GM21390 (cell line): ENCODE measurements at regions not wholly inside any gene's neighbourhood (a gene's known extent, or its start where the extent isn't known, plus 50 kb on each side); places are given as distances from the start of the nearest gene placed in this dataset.

ENCODE experiments used
- ATAC-seq: cut with Tn5 transposase; IDR thresholded peaks from one replicate; pipeline ENCODE4 v1.9.1; 2021; ENCODE audit not compliant: unreplicated experiment

DNA sequence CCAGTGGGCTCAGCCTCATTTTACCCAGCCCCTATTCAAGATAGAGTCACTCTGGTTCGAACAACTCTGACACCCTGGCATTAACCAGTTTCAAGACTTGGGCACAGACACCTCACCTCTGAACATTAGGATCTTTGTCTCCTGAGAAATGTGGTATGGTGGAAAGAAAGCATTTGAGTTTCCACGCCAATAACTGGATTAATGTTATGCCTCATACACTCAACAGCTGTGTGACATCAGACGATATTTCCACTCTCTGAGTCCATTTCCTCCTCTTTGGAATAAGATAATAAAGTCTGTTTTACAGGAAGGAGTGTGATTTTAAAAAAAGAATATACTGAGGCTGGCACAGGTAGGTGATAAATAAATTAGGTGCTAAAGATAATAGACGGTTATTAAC is 121.3 kb upstream of the CHL1 start:
- no peak for ATAC-seq

GRCh38 chr3:79542-79941 is 117.0 kb upstream of the CHL1 start:
- ATAC-seq: no peak

GRCh38 chr3:82508-82907 is 114.1 kb upstream of the CHL1 start:
- ATAC-seq: no peak

DNA sequence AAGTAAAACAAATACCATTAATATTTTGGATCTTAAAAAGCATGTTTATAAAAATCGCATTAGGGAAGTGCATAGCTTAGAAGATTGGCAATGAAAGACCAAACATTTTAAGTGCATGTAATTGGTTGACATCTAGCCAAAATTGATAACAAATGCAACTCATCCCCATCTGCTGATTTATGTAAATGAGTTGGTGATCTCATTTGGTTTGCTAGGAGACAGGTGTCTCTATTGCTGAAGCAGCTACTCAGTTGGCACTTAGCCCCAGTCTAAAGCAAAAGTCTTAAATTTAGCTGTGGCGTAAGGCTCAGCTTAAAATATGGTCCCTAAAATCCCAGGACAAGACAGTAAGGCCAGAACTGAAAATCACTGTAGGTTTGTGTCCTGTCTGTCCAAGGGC is 113.5 kb upstream of the CHL1 start:
- no peak for ATAC-seq

- ATAC-seq: no peak
These were observed 111.4 kb upstream of the CHL1 start for GRCh38 chr3:85180-85579.

DNA sequence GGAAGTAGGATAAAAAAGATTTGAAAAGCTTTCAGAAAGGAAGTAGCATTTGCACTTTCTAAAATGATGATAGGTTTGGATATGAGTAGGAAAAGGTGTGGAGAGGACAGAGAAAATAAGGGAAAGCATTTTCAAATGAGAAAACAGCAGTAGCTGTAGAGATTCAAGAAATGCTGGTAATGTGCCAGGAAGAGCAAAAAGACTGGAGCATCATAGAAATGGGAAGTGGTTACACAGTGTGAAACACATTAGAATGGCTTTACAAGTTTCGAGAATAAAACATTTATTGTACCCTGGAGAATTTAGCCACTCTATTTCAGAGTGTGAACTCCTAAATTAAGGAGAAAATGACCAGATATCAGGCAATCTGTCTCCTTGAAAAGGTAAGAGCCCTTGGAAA is 108.3 kb upstream of the CHL1 start:
- ATAC-seq: no peak

DNA sequence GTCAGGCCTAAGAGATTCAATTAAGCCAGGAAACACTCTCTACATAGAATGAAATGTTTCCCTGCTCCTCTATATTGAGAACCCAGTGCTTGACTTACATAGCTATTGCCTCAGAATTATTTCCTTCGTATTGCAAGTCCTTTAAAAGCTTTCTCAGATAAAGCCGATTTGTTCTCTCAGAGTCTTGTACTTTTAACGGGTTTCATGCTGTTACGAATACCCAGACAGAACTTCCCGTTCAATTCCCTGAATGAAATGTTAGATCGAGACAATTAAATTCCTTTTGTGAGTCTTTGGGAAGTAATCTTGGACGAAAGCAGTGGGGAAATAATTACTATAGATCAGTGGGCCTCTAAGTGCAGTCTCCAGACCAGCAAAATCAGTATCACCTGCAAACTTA is 102.8 kb upstream of the CHL1 start:
- no peak for ATAC-seq

GRCh38 chr3:96259-96658 is 100.3 kb upstream of the CHL1 start:
- ATAC-seq: no peak

DNA sequence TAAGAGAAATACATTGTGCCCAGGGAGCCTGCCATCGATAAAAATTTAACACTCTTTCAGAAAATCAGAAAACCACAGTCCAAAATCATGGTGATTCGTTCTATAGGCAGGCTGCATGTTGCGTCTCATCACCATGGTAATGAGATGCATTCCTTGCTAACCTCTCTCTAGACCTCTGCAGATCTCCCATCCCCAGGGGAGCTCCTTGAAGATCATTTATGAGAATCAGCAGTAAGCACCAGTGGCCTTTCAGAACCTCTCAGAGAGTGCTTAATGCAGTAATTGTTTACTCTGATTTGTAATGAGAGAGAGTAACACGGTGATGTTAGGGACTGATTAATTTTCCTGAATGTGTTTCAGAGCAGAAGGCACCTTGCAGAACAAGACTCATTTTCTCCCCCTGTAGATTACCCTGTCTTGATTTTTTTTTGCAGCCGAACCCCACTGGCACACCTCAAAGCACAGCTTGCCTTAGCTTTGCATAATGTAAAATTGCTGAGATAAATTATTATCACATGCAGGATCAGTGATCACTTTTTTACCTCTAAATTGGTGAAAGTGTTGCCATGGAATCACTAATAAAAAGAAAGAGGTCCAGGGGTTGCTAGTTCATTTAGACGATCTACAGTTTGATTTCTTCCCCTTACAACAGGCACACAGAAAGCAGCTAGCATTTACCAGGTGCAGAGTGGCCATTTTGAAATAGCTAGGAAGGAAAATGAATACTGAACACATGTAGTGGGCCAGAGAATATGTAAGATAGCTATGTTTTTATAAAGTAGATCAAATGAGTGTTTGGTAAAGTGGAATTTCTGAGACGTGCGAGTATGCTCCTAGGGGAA is 98.9 kb upstream of the CHL1 start:
- ATAC-seq: no peak

GRCh38 chr3:98259-98654 is 98.3 kb upstream of the CHL1 start:
- no peak for ATAC-seq

GRCh38 chr3:99506-99905 is 97.1 kb upstream of the CHL1 start:
- ATAC-seq: no peak

- no peak for ATAC-seq
These were observed 94.1 kb upstream of the CHL1 start for GRCh38 chr3:102484-102883.

DNA sequence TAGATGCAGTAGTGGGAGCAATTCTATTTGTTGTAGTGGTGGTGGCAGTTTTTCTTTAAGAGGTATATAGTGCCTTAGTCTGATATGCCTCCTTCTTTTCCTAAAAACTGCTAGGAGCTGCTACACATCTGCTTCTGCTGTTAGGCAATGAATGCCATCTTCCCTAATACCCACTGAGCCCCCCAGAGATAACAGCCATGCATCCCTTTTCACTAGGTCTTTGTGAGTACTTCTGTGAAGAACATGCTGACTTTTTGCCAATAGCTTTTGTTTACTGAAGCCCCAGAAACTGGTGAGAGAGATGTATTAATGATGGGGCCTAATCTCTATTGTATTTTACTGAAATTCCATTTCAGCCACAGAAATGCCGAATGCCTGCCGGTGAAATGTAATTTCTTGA is 92.6 kb upstream of the CHL1 start:
- no peak for ATAC-seq

DNA sequence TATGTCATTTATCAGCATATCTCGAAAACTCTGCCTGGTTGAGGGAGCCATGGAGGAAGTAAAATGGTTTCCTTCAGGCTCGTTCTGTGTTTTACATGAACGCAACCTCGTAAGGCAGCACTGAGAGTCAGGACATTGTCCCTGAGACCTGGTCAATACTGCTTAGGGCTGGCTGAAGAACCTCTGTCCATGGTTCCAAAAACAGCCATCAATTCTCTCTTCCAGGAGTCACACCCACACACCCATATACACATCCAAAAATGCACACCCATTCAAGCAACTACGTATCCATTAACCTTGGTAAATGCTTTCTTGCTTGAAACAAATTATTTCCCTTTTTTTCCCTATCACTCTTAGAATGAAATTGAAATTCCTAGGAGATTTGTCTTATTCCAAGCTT is 91.0 kb upstream of the CHL1 start:
- no peak for ATAC-seq

- no peak for ATAC-seq
These were observed 89.9 kb upstream of the CHL1 start for GRCh38 chr3:106619-107018.

- peak; percentile 77 for ATAC-seq
These were observed 85.2 kb upstream of the CHL1 start for GRCh38 chr3:111143-112069.

GRCh38 chr3:112773-113172 is 83.8 kb upstream of the CHL1 start:
- ATAC-seq: no peak

DNA sequence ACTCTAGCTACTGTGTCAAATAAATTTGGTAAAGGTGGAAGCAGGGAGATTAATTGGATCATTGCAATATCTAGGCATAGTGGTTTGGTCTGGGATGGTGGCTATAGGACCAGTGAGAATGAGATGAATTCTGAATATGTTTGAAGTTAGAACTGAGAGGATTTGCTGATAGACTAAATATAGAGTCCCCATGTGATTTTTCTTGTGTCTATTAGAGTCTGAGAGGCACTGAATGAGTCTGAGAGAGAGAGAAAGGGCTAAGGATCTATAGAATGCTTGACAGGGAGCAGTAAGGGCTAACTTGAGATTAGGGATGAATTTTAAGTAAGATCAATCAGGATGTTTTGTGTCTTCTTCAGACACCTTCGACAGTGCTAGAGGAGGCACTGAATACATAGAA is 77.9 kb upstream of the CHL1 start:
- no peak for ATAC-seq

DNA sequence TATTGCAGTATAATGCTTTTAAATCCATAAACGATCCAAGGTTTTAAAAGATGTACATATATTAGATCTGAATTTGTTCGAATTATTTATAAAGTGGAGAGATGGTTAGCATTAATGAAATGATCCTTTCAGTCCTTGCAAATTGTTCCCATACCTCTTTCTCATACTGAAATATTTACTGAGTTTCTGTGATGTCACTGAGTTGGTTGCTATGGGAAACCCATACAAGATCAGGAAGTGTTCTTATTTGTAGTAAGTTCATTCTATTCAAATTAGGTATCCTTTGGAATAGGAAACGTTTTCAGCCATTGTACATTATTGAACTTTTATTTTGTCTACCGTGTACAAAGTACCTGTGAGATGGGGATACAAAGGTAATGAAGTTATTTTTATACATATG is 73.2 kb upstream of the CHL1 start:
- ATAC-seq: no peak

- no peak for ATAC-seq
These were observed 71.9 kb upstream of the CHL1 start for GRCh38 chr3:124557-125179.

DNA sequence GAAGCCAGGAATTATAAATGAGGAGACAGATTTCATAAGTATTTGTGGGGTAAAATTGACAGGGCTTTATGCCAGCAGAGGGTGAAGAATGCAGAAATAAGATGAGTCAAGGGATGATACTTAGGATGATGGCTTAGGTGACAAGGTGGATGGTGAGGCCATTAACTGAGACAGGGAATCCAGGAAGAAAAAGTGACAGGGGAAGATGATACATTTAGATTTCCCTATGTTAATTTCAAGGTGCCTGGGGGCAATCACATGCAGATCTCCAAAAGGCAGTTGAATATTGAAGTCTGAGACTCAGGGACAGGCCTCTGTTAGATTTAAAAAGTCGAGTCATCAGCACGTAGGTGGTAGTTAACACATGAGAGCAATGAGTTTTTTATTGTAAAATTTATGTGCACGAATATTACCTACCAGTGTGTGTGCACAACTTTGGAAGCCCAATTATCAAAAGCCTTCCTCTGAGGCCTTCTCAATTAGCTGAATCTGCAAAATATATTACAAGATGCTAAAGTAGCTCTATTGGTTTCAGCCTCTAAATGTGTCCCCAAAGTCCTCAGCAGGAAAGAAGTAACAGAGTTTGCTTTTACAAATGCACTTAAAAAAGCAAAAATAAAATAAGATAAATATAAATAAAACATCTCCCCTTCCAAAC is 67.9 kb upstream of the CHL1 start:
- ATAC-seq: no peak
